HepG2 (cell line): ENCODE measurements at regions not wholly inside any gene's neighbourhood (a gene's known extent, or its start where the extent isn't known, plus 50 kb on each side); places are given as distances from the start of the nearest gene placed in this dataset.

Source experiments
- ATAC-seq: fragments of 200-7000 bp; cut with Tn5 transposase; 3 replicates; pipeline ENCODE4 v1.9.1; 2020; ENCODE audit warnings: mild to moderate bottlenecking, moderate library complexity
- BruUV-seq: library from RNA; stranded (reverse); fragments of 400-500 nt; replicated peaks from 2 replicates; lab custom pipeline; 2021; lab: Mats Ljungman, UMichigan
- CTCF ChIA-PET: fragments of 300-600 bp; formaldehyde crosslinking; extraction: SDS; loops from one replicate; lab custom pipeline; 2021; ENCODE audit warnings: low total read pairs, inconsistent platforms, low intra/inter-chr PET ratio; lab: Yijun Ruan, JAX
- POLR2A ChIA-PET: fragments of 350-600 bp; sonication (Branson Sonifier 250); formaldehyde crosslinking; loops from one replicate; lab custom pipeline; 2020; ENCODE audit warnings: antibody characterized with exemption, inconsistent platforms; lab: Yijun Ruan, JAX
- DNase-seq: peaks from one replicate; pipeline ENCODE4 v3.0.0-alpha.2; 2015; ENCODE audit warnings: low spot score
- FAIRE-seq: peaks from 3 replicates; lab custom pipeline; 2011; peaks lifted over from hg19 to GRCh38; lab: Jason Lieb, UNC
- H2AFZ ChIP-seq: one replicate; pipeline ENCODE4 v1.6.1; 2011; ENCODE audit warnings: low read length, inconsistent platforms
- H3K27ac ChIP-seq: fragments of 300-600 bp; 3 replicates; pipeline ENCODE4 v1.8.0; 2011; ENCODE audit warnings: mixed run types, mild to moderate bottlenecking, mixed read lengths, low read length, inconsistent platforms; ENCODE audit not compliant: insufficient read depth; ENCODE audit errors: extremely low read length
- H3K27me3 ChIP-seq, 2 experiments: fragments of 200-600 bp in 1 of 2; 2 replicates in 1 of 2; 3 replicates in 1 of 2; pipeline versions ENCODE4 v1.6.0 to v1.8.0; 2011; ENCODE audit warnings: low read length in 2 of 2, mild to moderate bottlenecking in 2 of 2, moderate library complexity in 2 of 2, inconsistent platforms in 1 of 2; ENCODE audit not compliant: insufficient read depth in 2 of 2, control insufficient read depth in 1 of 2
- H3K36me3 ChIP-seq, 2 experiments: fragments of 200-600 bp in 1 of 2; replicated peaks in 1 of 2; 2 replicates in 1 of 2; 3 replicates in 1 of 2; pipeline versions ENCODE4 v1.5.1 to v1.8.0; 2011; ENCODE audit warnings: low read length in 2 of 2, inconsistent platforms in 1 of 2; ENCODE audit not compliant: insufficient read depth in 2 of 2, control insufficient read depth in 1 of 2
- H3K4me1 ChIP-seq: 2 replicates; pipeline ENCODE4 v1.5.1; 2012; ENCODE audit warnings: low read length, inconsistent platforms; ENCODE audit not compliant: insufficient read depth
- H3K4me2 ChIP-seq: 2 replicates; pipeline ENCODE4 v1.6.0; 2011; ENCODE audit warnings: low read depth, low read length, inconsistent platforms
- H3K4me3 ChIP-seq, 3 experiments: fragments of 200-600 bp in 1 of 3; sonication (generic), shearing (Covaris generic) in 1 of 3; replicated peaks in 1 of 3; 2 replicates each; pipeline ENCODE4 v1.5.1; 2011 to 2016; ENCODE audit warnings: low read length in 3 of 3, inconsistent platforms in 2 of 3, low read depth in 2 of 3, mild to moderate bottlenecking in 2 of 3, control low read depth in 1 of 3, mixed read lengths in 1 of 3; ENCODE audit not compliant: insufficient read depth in 1 of 3
- H3K79me2 ChIP-seq: one replicate; pipeline ENCODE4 v1.6.1; 2011; ENCODE audit warnings: low read length, inconsistent platforms; ENCODE audit not compliant: insufficient read depth
- H3K9ac ChIP-seq: 2 replicates; pipeline ENCODE4 v1.6.0; 2011; ENCODE audit warnings: mild to moderate bottlenecking, low read depth, low read length, inconsistent platforms; ENCODE audit not compliant: insufficient read depth
- H3K9me3 ChIP-seq: 2 replicates; pipeline ENCODE4 v1.5.1; 2012; ENCODE audit warnings: mild to moderate bottlenecking, low read length
- H4K20me1 ChIP-seq: 2 replicates; pipeline ENCODE4 v1.6.0; 2011; ENCODE audit warnings: inconsistent platforms, mild to moderate bottlenecking, low read length, moderate library complexity; ENCODE audit not compliant: insufficient read depth
- CBX2 ChIP-seq, 2 experiments: fragments of 200-600 bp in 1 of 2; sonication (generic); formaldehyde crosslinking in 1 of 2; IDR thresholded peaks; 2 replicates each; pipeline versions ENCODE4 v1.7.0 to v1.8.1; 2018 to 2022; ENCODE audit warnings: low read depth in 2 of 2, low read length in 1 of 2, mild to moderate bottlenecking in 1 of 2, missing genetic modification reagents in 1 of 2
- GABPA ChIP-seq, 2 experiments: IDR thresholded peaks; 2 replicates each; pipeline ENCODE4 v1.6.1; 2011 to 2016; ENCODE audit warnings: low read depth in 2 of 2, low read length in 1 of 2, missing biosample characterization in 1 of 2, missing genetic modification characterization in 1 of 2
- HMGXB4 ChIP-seq, 2 experiments: sonication (generic) in 1 of 2; formaldehyde crosslinking in 1 of 2; IDR thresholded peaks; 2 replicates each; pipeline versions ENCODE4 v1.4.0 to v1.6.1; 2018 to 2020; ENCODE audit warnings: missing genetic modification reagents in 2 of 2, borderline replicate concordance in 1 of 2, low read depth in 1 of 2, mild to moderate bottlenecking in 1 of 2, missing biosample characterization in 1 of 2
- HNRNPH1 ChIP-seq: fragments of 200-400 bp; formaldehyde crosslinking; optimal IDR thresholded peaks from 2 replicates; pipeline ENCODE3; 2017; ENCODE audit warnings: mild to moderate bottlenecking, low read depth, low read length
- HOXA5 ChIP-seq: sonication (generic); formaldehyde crosslinking; IDR thresholded peaks from 2 replicates; pipeline ENCODE4 v1.4.0; 2020; ENCODE audit warnings: missing genetic modification reagents
- JUN ChIP-seq: sonication (generic); formaldehyde crosslinking; IDR thresholded peaks from 2 replicates; pipeline ENCODE4 v1.4.0; 2020; ENCODE audit warnings: mild to moderate bottlenecking, missing genetic modification reagents
- THYN1 ChIP-seq: sonication (generic); formaldehyde crosslinking; IDR thresholded peaks from 2 replicates; pipeline ENCODE4 v1.8.1; 2023; ENCODE audit warnings: low read depth, mild to moderate bottlenecking, moderate library complexity, missing genetic modification reagents, borderline replicate concordance
- ZBTB39 ChIP-seq: sonication (generic); formaldehyde crosslinking; IDR thresholded peaks from 2 replicates; pipeline ENCODE4 v1.5.0; 2020; ENCODE audit warnings: missing genetic modification reagents
- ZNF496 ChIP-seq: sonication (generic); formaldehyde crosslinking; IDR thresholded peaks from 2 replicates; pipeline ENCODE4 v1.8.1; 2023; ENCODE audit warnings: mild to moderate bottlenecking, moderate library complexity, missing genetic modification reagents; ENCODE audit not compliant: insufficient replicate concordance
- ZNF530 ChIP-seq: sonication (generic); formaldehyde crosslinking; IDR thresholded peaks from 2 replicates; pipeline ENCODE4 v1.5.0; 2020; ENCODE audit warnings: low read depth, mild to moderate bottlenecking, missing genetic modification reagents
- WGBS: methylation state at CpG from one replicate; pipeline ENCODE4 v1.1.6; 2017; ENCODE audit warnings: low lambda C conversion rate; 5-methylcytosine and 5-hydroxymethylcytosine counted together
- in situ Hi-C: cut with HindIII; loops from 2 replicates; pipeline ENCODE4 v1.10.0; 2017; ENCODE audit warnings: low pct_unique_long_range_greater_than_20kb; ENCODE audit not compliant: extremely low pct_ligation_motif_present
- intact Hi-C: fragments of 100-400 bp; cut with micrococcal nuclease; formaldehyde crosslinking; loops from one replicate; pipeline ENCODE4 v1.10.0; 2022; ENCODE audit not compliant: unreplicated experiment
- TF ChIP-seq, protein P1 (sequence below): IDR thresholded peaks from 2 replicates; pipeline ENCODE4 v1.6.1; 2016
- TF ChIP-seq, protein P2 (sequence below): sonication (generic); formaldehyde crosslinking; conservative IDR thresholded peaks from 2 replicates; pipeline ENCODE4 v1.4.0; 2020; ENCODE audit warnings: missing genetic modification reagents
- TF ChIP-seq, protein P3 (sequence below): sonication (generic); formaldehyde crosslinking; IDR thresholded peaks from 2 replicates; pipeline ENCODE4 v1.5.0; 2020; ENCODE audit warnings: mild to moderate bottlenecking, missing genetic modification reagents, borderline replicate concordance

GRCh38 chr1:90831910-90832309 lies 114.8 kb upstream of the BARHL2 start:
- no peaks in the 10 kb centered on the region for H3K27me3 ChIP-seq
- WGBS: 94% methylated on average over 8 of the region's 8 CpGs
- in situ Hi-C loops: no loop called here
- CTCF ChIA-PET: no interaction called here
- no peak overlapping the region for H3K4me3 ChIP-seq
- ATAC-seq (no peak), DNase-seq (no peak), FAIRE-seq (no peak)
- H2AFZ ChIP-seq: no peak overlapping the region
- H3K4me1 ChIP-seq: no peaks in the 10 kb centered on the region
- H3K9ac ChIP-seq: no peak overlapping the region
- no peaks in the 10 kb centered on the region for H3K79me2 ChIP-seq
- H3K36me3 ChIP-seq: no peaks in the 10 kb centered on the region; a peak in 1 of 5 replicates
- H3K9me3 ChIP-seq: no peaks in the 10 kb centered on the region
- no peak overlapping the region for H3K4me2 ChIP-seq
- intact Hi-C loops: no loop called here
- no peaks in the 10 kb centered on the region for H4K20me1 ChIP-seq
- no TSS peak for BruUV-seq
- POLR2A ChIA-PET: no interaction called here
- H3K27ac ChIP-seq: no peak overlapping the region
- no peak for TF ChIP-seq HMGXB4 (CRISPR knock-in tag; IDR thresholded peaks at IDR 0.05; ENCODE audit: borderline replicate concordance in 1 of 2, low read depth in 1 of 2)
- TF ChIP-seq HNRNPH1: no peak
- TF ChIP-seq JUN: no peak
- TF ChIP-seq HOXA5 (CRISPR knock-in tag): no peak
- TF ChIP-seq GABPA (IDR thresholded peaks at IDR 0.05; ENCODE audit: low read depth, low read length): no peak
- no peak for TF ChIP-seq GABPA (CRISPR knock-in tag; IDR thresholded peaks at IDR 0.05; ENCODE audit: low read depth)
- TF ChIP-seq ZBTB39 (CRISPR knock-in tag): no peak
- TF ChIP-seq, protein P1, sequence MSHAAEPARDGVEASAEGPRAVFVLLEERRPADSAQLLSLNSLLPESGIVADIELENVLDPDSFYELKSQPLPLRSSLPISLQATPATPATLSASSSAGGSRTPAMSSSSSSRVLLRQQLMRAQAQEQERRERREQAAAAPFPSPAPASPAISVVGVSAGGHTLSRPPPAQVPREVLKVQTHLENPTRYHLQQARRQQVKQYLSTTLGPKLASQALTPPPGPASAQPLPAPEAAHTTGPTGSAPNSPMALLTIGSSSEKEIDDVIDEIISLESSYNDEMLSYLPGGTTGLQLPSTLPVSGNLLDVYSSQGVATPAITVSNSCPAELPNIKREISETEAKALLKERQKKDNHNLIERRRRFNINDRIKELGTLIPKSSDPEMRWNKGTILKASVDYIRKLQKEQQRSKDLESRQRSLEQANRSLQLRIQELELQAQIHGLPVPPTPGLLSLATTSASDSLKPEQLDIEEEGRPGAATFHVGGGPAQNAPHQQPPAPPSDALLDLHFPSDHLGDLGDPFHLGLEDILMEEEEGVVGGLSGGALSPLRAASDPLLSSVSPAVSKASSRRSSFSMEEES (CRISPR knock-in tag): no peak
- no peak for TF ChIP-seq ZNF496 (CRISPR knock-in tag)
- TF ChIP-seq, protein P2, sequence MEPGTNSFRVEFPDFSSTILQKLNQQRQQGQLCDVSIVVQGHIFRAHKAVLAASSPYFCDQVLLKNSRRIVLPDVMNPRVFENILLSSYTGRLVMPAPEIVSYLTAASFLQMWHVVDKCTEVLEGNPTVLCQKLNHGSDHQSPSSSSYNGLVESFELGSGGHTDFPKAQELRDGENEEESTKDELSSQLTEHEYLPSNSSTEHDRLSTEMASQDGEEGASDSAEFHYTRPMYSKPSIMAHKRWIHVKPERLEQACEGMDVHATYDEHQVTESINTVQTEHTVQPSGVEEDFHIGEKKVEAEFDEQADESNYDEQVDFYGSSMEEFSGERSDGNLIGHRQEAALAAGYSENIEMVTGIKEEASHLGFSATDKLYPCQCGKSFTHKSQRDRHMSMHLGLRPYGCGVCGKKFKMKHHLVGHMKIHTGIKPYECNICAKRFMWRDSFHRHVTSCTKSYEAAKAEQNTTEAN (CRISPR knock-in tag): no peak
- TF ChIP-seq ZNF530: no peak
- no peak for TF ChIP-seq CBX2 (IDR thresholded peaks at IDR 0.05; ENCODE audit: low read depth, low read length)
- TF ChIP-seq CBX2 (CRISPR knock-in tag; IDR thresholded peaks at IDR 0.05; ENCODE audit: low read depth): no peak
- TF ChIP-seq THYN1 (CRISPR knock-in tag): no peak
- TF ChIP-seq, protein P3, sequence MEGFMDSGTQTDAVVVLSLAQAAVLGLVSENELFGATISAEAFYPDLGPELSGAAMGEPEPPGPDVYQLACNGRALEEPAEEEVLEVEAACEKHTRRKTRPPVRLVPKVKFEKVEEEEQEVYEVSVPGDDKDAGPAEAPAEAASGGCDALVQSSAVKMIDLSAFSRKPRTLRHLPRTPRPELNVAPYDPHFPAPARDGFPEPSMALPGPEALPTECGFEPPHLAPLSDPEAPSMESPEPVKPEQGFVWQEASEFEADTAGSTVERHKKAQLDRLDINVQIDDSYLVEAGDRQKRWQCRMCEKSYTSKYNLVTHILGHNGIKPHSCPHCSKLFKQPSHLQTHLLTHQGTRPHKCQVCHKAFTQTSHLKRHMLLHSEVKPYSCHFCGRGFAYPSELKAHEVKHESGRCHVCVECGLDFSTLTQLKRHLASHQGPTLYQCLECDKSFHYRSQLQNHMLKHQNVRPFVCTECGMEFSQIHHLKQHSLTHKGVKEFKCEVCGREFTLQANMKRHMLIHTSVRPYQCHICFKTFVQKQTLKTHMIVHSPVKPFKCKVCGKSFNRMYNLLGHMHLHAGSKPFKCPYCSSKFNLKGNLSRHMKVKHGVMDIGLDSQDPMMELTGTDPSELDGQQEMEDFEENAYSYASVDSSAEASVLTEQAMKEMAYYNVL (CRISPR knock-in tag): no peak
